ENCODE measurements at regions not wholly inside any gene's neighbourhood (a gene's known extent, or its start where the extent isn't known, plus 50 kb on each side); places are given as distances from the start of the nearest gene placed in this dataset.
"Not testable (repeated sequence)": the region's sequence is repeated elsewhere in the genome, so short reads cannot be mapped to it uniquely, and the experiment has no call there.

- no peak for DNase-seq
Observed at GRCh38 chr6:113057567-113058053, 710.5 kb downstream of the RFPL4B start.

GRCh38 chr6:113060664-113061063 is 713.5 kb downstream of the RFPL4B start:
- no peak for DNase-seq

GRCh38 chr6:113065611-113066010 is 718.5 kb downstream of the RFPL4B start:
- DNase-seq: no peak

GRCh38 chr6:113067612-113068275 is 720.6 kb downstream of the RFPL4B start:
- no peak for DNase-seq

GRCh38 chr6:113068570-113068969 is 721.4 kb downstream of the RFPL4B start:
- DNase-seq: no peak

- not testable (repeated sequence) for DNase-seq
Observed at GRCh38 chr6:113070681-113071080, 723.6 kb downstream of the RFPL4B start.

- DNase-seq: no peak
Observed at GRCh38 chr6:113073611-113074191, 726.6 kb downstream of the RFPL4B start.

GRCh38 chr6:113076116-113076515 is 729.0 kb downstream of the RFPL4B start:
- DNase-seq: no peak

GRCh38 chr6:113076816-113077215 is 729.7 kb downstream of the RFPL4B start:
- DNase-seq: no peak

- no peak for DNase-seq
Observed at GRCh38 chr6:113077794-113078193, 730.7 kb downstream of the RFPL4B start.

- DNase-seq: no peak
Observed at GRCh38 chr6:113078791-113079190, 731.7 kb downstream of the RFPL4B start.

GRCh38 chr6:113082745-113083144 is 735.6 kb downstream of the RFPL4B start:
- no peak for DNase-seq

GRCh38 chr6:113083947-113084346 is 736.8 kb downstream of the RFPL4B start:
- no peak for DNase-seq

- no peak for DNase-seq
Observed at GRCh38 chr6:113089056-113089455, 741.9 kb downstream of the RFPL4B start.

GRCh38 chr6:113092795-113093194 is 745.7 kb downstream of the RFPL4B start:
- DNase-seq: no peak

- no peak for DNase-seq
Observed at GRCh38 chr6:113094779-113095178, 747.6 kb downstream of the RFPL4B start.

- DNase-seq: no peak
Observed at GRCh38 chr6:113095841-113096240, 748.7 kb downstream of the RFPL4B start.

GRCh38 chr6:113102761-113103160 is 754.4 kb upstream of the MARCKS start:
- no peak for DNase-seq

GRCh38 chr6:113103634-113104361 is 753.3 kb upstream of the MARCKS start:
- DNase-seq: no peak

GRCh38 chr6:113104541-113104940 is 752.6 kb upstream of the MARCKS start:
- DNase-seq: no peak

GRCh38 chr6:113104951-113105350 is 752.2 kb upstream of the MARCKS start:
- DNase-seq: no peak

- no peak for DNase-seq
Observed at GRCh38 chr6:113110211-113110610, 746.9 kb upstream of the MARCKS start.

- DNase-seq: no peak
Observed at GRCh38 chr6:113111550-113111949, 745.6 kb upstream of the MARCKS start.

GRCh38 chr6:113112086-113112485 is 745.1 kb upstream of the MARCKS start:
- no peak for DNase-seq

Measured in activated CD4-positive, alpha-beta T cell treated with anti-CD3 and anti-CD28 coated beads, Interleukin-2, Interleukin-6, amounts not matched to agents 100 ng/mL and 50 ng/mL, durations not matched to agents 16 hours and 8 hours (primary cell).